Adrenal gland (tissue), 9 donors: ENCODE measurements at regions not wholly inside any gene's neighbourhood (a gene's known extent, or its start where the extent isn't known, plus 50 kb on each side); places are given as distances from the start of the nearest gene placed in this dataset.

Source experiments
- DNase-seq, 7 donors: peaks; one replicate each; pipeline ENCODE4 v3.0.0-alpha.2; 2019 to 2020
- H3K27ac ChIP-seq, 5 donors: fragments of 200-600 bp; sonication (generic) in 4 of 5; 1 replicate in 3 of 5; 2 replicates in 2 of 5; pipeline versions ENCODE4 v1.5.1 to v1.8.0; 2016 to 2020; ENCODE audit warnings: mild to moderate bottlenecking in 1 of 5
- H3K27me3 ChIP-seq: fragments of 200-600 bp; 2 replicates; pipeline ENCODE4 v1.8.0; 2021
- H3K36me3 ChIP-seq, 2 donors: fragments of 200-600 bp; replicated peaks in 1 of 2; 1 replicate in 1 of 2; 2 replicates in 1 of 2; pipeline versions ENCODE4 v1.5.1 to v1.8.0; 2018 to 2022
- H3K4me1 ChIP-seq, 2 donors: fragments of 200-600 bp; replicated peaks in 1 of 2; 1 replicate in 1 of 2; 2 replicates in 1 of 2; pipeline versions ENCODE4 v1.5.1 to v1.8.0; 2018 to 2021
- H3K4me3 ChIP-seq, 4 donors: fragments of 200-600 bp; sonication (generic) in 3 of 4; one replicate each; pipeline ENCODE4 v1.5.1; 2016 to 2018
- H3K9me3 ChIP-seq, 3 donors: fragments of 200-600 bp; sonication (generic) in 1 of 3; replicated peaks in 1 of 3; 1 replicate in 2 of 3; 2 replicates in 1 of 3; pipeline versions ENCODE4 v1.5.1 to v1.8.0; 2016 to 2021
- POLR2A ChIP-seq, 2 donors: fragments of 450-650 bp; IDR thresholded peaks; one replicate each; pipeline ENCODE4 v1.6.1; 2017; ENCODE audit warnings: antibody characterized with exemption in 2 of 2, mild to moderate bottlenecking in 2 of 2, moderate library complexity in 1 of 2
- WGBS, 4 donors: extraction: QIAGEN DNeasy Blood & Tissue Kit in 2 of 4; methylation state at CpG; one replicate each; pipeline versions ENCODE4 v1.1.5 to v1.1.7; 2013 to 2017; 5-methylcytosine and 5-hydroxymethylcytosine counted together
- intact Hi-C, 2 donors: fragments of 100-400 bp; cut with DNase I; formaldehyde crosslinking; loops; one replicate each; pipeline versions ENCODE4 v1.14.1 to v1.15.0; 2022 to 2023
- TF ChIP-seq, protein P1 (sequence below), 6 experiments: fragments of 450-650 bp in 4 of 6; fragments of 200-600 bp in 2 of 6; sonication (generic) in 1 of 6; IDR thresholded peaks; 1 replicate in 5 of 6; 2 replicates in 1 of 6; pipeline versions ENCODE4 v1.5.1 to v1.8.0; 2016 to 2021; ENCODE audit warnings: antibody characterized with exemption in 6 of 6, mild to moderate bottlenecking in 2 of 6, moderate library complexity in 1 of 6
- donor health status: healthy with polysubstance abuse.
- donor health status: Bipolar disorder and iron deficiency.
- donor health status: DM: yes; HTN: yes; CAD: no.
- donor health status: DM: no; HTN: no; CAD: no.
- donor health status: DM: no; HTN: no; CAD: no.

DNA sequence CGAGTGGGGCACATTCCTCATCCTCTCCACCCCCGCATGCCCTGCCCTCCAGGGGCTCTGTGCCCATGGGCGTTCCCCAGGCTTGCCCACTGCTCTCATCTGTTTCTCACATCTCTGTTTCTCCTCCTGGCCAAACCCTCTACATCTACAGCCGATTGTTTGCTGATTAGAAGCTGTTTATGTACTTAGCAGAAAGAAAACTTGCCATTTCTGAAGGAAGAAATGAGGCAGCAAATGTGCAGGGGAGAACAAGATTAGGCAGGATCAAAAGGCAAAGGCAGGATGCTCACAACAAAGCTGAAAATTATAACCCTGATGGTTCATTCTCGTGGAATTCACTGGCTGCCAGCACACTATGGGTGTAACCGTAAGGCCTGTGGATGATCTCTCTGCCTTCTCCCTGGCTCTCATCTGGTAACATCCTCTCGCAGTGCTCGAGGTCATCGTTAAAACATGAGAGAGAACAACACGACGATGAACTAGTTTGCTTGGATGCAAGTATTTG is 111.6 kb upstream of the KLF14 start:
- Histone ChIP-seq H3K4me3 (no peak overlapping the region), H3K27ac (no peak overlapping the region)
- WGBS, 4 donors: 78 to 81% (median 79%) methylated on average over 10 to 11 of the region's 11 CpGs

DNA sequence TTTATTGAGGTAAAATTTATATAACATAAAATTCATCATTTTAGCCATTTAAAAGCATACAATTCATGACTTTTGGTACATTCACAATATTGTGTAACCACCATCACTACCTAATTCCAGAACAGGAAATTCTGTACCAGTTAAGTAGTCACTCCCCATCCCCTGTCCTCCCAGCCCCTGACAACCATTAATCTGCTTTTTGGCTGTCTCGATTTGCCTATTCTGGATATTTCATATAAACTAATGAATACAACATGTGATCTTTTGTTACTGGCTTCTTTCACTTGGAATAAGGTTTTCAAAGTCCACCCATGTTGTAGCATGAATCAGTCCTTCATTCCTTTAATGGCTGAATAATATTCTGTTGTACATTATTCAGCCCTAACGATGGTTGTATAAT is 115.6 kb upstream of the KLF14 start:
- TF ChIP-seq, protein P1, sequence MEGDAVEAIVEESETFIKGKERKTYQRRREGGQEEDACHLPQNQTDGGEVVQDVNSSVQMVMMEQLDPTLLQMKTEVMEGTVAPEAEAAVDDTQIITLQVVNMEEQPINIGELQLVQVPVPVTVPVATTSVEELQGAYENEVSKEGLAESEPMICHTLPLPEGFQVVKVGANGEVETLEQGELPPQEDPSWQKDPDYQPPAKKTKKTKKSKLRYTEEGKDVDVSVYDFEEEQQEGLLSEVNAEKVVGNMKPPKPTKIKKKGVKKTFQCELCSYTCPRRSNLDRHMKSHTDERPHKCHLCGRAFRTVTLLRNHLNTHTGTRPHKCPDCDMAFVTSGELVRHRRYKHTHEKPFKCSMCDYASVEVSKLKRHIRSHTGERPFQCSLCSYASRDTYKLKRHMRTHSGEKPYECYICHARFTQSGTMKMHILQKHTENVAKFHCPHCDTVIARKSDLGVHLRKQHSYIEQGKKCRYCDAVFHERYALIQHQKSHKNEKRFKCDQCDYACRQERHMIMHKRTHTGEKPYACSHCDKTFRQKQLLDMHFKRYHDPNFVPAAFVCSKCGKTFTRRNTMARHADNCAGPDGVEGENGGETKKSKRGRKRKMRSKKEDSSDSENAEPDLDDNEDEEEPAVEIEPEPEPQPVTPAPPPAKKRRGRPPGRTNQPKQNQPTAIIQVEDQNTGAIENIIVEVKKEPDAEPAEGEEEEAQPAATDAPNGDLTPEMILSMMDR (IDR thresholded peaks at IDR 0.05): no peak
- TF ChIP-seq POLR2A (IDR thresholded peaks at IDR 0.05): no peak
- H3K4me1 ChIP-seq: no peaks in the 10 kb centered on the region
- no peak for DNase-seq
- H3K9me3 ChIP-seq: no peaks in the 10 kb centered on the region
- no peak overlapping the region for H3K27ac ChIP-seq
- WGBS, 4 donors: 86 to 94% (median 89%) methylated on average over 2 of the region's 2 CpGs
- intact Hi-C loops: no loop called here
- H3K27me3 ChIP-seq: no peaks in the 10 kb centered on the region
- no peak overlapping the region for H3K4me3 ChIP-seq
- no peaks in the 10 kb centered on the region for H3K36me3 ChIP-seq

More for the DNA sequence above, 111.6 kb upstream of the KLF14 start:
- H3K27me3 ChIP-seq: no peaks in the 10 kb centered on the region
- no peaks in the 10 kb centered on the region for H3K36me3 ChIP-seq
- DNase-seq: no peak
- no peaks in the 10 kb centered on the region for H3K9me3 ChIP-seq
- H3K4me1 ChIP-seq: no peaks in the 10 kb centered on the region
- TF ChIP-seq, protein P1 (IDR thresholded peaks at IDR 0.05): no peak
- no peak for TF ChIP-seq POLR2A (IDR thresholded peaks at IDR 0.05)
- intact Hi-C loops: no loop called here

DNA sequence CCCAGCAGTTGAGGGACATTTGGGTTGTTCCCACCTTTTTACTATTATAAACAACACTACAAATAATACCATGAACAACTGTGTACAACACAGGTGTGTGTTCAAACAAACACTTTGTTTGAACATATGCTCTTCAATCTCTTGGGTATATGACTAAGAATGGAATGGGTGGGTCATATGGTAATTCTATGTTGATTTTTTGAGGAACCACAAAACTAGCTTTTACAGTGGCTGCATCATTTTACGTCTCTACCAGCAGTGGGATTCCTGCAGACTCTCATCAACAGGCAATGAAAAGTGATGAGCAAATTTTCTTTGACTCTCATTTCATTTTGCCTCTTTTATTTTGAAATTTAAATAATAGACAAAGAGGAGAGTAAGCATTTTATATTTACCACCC is 116.9 kb upstream of the KLF14 start:
- TF ChIP-seq POLR2A (IDR thresholded peaks at IDR 0.05): no peak
- TF ChIP-seq, protein P1 (IDR thresholded peaks at IDR 0.05): no peak
- DNase-seq: no peak

DNA sequence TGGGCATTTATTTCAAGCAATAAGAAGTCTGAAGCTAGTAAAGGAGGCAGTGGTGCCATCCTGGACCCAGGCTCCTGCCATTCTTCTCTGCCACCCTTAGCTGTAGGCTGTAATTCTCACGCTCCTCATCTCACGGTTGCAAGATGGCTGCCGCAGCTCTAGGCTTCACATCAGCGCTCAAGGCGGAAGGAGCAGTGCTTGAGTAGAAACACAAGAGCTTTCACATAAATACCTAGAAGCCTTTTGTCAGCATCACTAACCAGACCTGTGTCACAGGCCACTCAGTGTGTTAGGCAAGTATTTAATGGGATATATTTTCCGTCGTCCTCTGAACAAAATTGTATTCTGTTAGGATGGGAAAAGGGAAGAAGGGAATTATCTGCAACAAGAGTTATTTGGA is 118.9 kb upstream of the KLF14 start:
- Histone ChIP-seq H3K27ac (no peak overlapping the region), H3K9me3 (peaks cover 9 to 17% (median 13%) of the 10 kb centered on the region in 3 donors), H3K27me3 (no peaks in the 10 kb centered on the region), H3K36me3 (no peaks in the 10 kb centered on the region), H3K4me1 (no peaks in the 10 kb centered on the region), H3K4me3 (no peak overlapping the region)
- no peak for TF ChIP-seq POLR2A (IDR thresholded peaks at IDR 0.05)
- TF ChIP-seq, protein P1 (IDR thresholded peaks at IDR 0.05): no peak
- 95 to 100% (median 98%) methylated on average over 7 of the region's 7 CpGs for WGBS, 4 donors
- no peak for DNase-seq
- intact Hi-C loops: no loop called here

More for the DNA sequence above, 116.9 kb upstream of the KLF14 start:
- H3K27me3 ChIP-seq: no peaks in the 10 kb centered on the region
- H3K9me3 ChIP-seq: no peaks in the 10 kb centered on the region
- intact Hi-C loops: no loop called here
- no peak overlapping the region for H3K4me3 ChIP-seq
- no peaks in the 10 kb centered on the region for H3K36me3 ChIP-seq
- no peak overlapping the region for H3K27ac ChIP-seq
- no peaks in the 10 kb centered on the region for H3K4me1 ChIP-seq
- 89 to 93% (median 91%) methylated on average over 1 of the region's 1 CpG for WGBS, 4 donors
